ENCODE measurements at regions not wholly inside any gene's neighbourhood (a gene's known extent, or its start where the extent isn't known, plus 50 kb on each side); places are given as distances from the start of the nearest gene placed in this dataset.

DNA sequence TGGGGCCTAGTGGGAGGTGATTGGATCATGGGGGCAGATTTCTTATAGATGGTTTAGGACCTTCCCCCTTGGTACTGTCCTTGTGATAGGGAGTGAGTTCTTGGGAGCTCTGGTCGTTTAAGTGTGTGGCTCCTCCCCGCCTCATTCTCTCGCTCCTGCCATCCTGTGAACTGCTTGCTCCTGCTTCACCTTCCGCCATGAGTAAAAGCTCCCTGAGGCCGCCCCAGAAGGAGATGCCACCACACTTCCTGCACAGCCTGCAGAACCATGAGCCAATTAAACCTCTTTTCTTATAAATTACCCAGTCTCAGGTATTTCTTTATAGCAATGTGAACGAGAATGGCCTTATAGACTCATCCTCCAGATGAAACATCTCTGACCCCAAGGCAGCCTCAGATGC lies 101.5 kb downstream of the KCNF1 start:
- peaks cover 26 to 30% of the 10 kb centered on the region in 2 donors for H3K27me3 Mint-ChIP-seq
- no peaks in the 10 kb centered on the region for H3K4me1 Mint-ChIP-seq (ENCODE audit: low read depth in 2 of 2)
- no peak for ATAC-seq (replicated peaks)
- H3K4me3 Mint-ChIP-seq, result no peak overlapping the region
- no peaks in the 10 kb centered on the region for H3K36me3 Mint-ChIP-seq (ENCODE audit: insufficient read depth)
- H3K27ac Mint-ChIP-seq, result no peak overlapping the region
- DNase-seq, result no peak
- peaks cover 0 to 5% of the 10 kb centered on the region in 2 donors for H3K9me3 Mint-ChIP-seq

GRCh38 chr2:11014026-11014425 lies 102.3 kb downstream of the KCNF1 start:
- H3K9me3 Mint-ChIP-seq, result peaks cover 0 to 5% of the 10 kb centered on the region in 2 donors
- H3K4me1 Mint-ChIP-seq (ENCODE audit: low read depth in 2 of 2), result no peaks in the 10 kb centered on the region
- H3K27me3 Mint-ChIP-seq, result peaks cover 35% of the 10 kb centered on the region in 2 donors
- no peak overlapping the region for H3K27ac Mint-ChIP-seq
- no peak overlapping the region for H3K4me3 Mint-ChIP-seq
- DNase-seq, result no peak
- no peak for ATAC-seq (replicated peaks)
- H3K36me3 Mint-ChIP-seq (ENCODE audit: insufficient read depth), result no peaks in the 10 kb centered on the region

DNA sequence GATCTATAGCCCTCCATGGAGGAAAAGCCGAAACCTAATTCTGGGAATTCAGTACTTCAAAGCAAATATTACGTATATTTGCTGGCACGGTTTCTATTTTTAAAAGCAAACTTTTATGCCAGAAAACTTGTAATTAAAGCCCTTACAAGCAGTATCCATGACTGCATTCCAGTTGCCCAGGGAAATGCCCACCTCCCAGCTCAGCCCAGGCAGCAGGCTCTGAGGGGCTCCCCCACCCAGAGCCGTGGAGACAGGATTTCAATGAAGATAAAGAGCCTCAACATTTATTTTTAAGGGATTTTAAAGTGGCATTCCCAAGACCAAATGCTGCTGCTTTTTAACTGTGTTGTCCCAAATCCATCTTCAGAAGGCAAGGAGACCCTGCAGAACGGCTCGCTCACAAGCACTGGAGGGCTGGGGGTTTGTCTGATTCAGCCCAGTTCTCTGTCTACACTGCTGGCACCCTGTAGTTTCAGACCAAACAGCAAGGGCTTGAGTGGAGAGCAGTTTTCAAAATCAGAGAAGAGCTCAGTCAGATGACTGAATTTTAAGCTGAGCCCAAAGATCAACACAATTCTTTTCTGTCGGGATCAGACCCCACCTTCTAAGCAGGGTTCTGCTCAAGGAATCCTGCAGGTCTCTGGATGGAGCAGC lies 105.1 kb downstream of the KCNF1 start:
- Mint-ChIP-seq H3K4me1 (ENCODE audit: low read depth in 2 of 2) (no peaks in the 10 kb centered on the region), H3K27ac (no peak overlapping the region), H3K27me3 (peaks cover 54 to 61% of the 10 kb centered on the region in 2 donors), H3K36me3 (ENCODE audit: insufficient read depth) (no peaks in the 10 kb centered on the region), H3K4me3 (no peak overlapping the region), H3K9me3 (no peaks in the 10 kb centered on the region)
- ATAC-seq (replicated peaks), result no peak
- no peak for DNase-seq

GRCh38 chr2:11017921-11018320 lies 106.2 kb downstream of the KCNF1 start:
- DNase-seq (no peak), ATAC-seq (replicated peaks) (no peak)
- H3K9me3 Mint-ChIP-seq, result no peaks in the 10 kb centered on the region
- peaks cover 58 to 72% of the 10 kb centered on the region in 2 donors for H3K27me3 Mint-ChIP-seq
- H3K4me3 Mint-ChIP-seq, result no peak overlapping the region
- H3K36me3 Mint-ChIP-seq (ENCODE audit: insufficient read depth), result no peaks in the 10 kb centered on the region
- H3K4me1 Mint-ChIP-seq (ENCODE audit: low read depth in 2 of 2), result no peaks in the 10 kb centered on the region
- no peak overlapping the region for H3K27ac Mint-ChIP-seq

DNA sequence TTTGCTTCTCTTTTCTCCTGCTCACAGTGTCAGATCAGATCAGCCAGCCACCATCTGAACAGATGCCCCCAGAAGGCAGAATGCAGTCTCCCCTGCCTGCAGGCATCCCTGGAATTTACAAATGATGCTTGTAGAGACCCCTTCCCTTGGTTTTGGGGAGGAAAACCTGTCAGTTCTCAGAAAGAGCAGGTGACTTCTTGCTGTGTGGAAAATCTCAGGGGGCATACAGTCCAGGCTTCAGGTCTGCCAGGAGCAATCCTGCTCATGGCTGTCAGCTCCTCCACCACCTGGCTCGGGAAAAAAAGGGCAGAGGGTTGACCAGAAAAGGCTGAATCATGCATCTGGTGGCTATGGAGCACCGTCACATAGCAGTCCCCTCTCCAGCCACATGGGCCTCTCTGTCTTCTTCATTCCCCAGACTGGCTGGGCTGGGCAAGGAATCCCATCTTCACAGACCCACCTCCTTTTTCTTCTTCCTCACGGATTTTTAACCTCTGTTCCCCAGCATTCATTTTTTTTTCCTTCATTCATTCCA lies 107.0 kb downstream of the KCNF1 start:
- Mint-ChIP-seq H3K27me3 (peaks cover 53 to 72% of the 10 kb centered on the region in 2 donors), H3K4me3 (no peak overlapping the region), H3K9me3 (no peaks in the 10 kb centered on the region), H3K27ac (no peak overlapping the region), H3K4me1 (ENCODE audit: low read depth in 2 of 2) (no peaks in the 10 kb centered on the region), H3K36me3 (ENCODE audit: insufficient read depth) (no peaks in the 10 kb centered on the region)
- no peak for ATAC-seq (replicated peaks)
- DNase-seq, result no peak

DNA sequence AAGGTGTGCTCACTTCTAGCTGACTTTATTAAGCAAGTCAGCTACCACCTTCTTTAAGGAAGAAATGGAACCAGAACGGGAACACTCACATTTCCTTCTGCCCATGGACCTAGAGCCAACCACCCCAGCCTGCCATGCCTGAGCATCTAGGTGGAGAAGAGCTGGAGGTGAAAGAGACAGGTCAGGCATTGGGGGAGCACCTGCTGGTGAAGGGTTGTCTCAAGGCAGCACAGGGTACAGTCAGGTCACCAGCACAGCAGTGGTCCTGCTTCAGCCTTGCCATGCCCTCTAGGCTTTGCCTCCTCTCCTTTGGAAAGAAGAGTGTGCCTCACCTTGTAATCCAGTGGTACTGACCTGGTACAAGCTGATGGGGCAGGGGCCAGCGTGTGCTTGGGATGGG lies 107.9 kb downstream of the KCNF1 start:
- Mint-ChIP-seq H3K27me3 (peaks cover 49 to 80% of the 10 kb centered on the region in 2 donors), H3K9me3 (no peaks in the 10 kb centered on the region), H3K4me3 (no peak overlapping the region), H3K27ac (no peak overlapping the region), H3K4me1 (ENCODE audit: low read depth in 2 of 2) (no peaks in the 10 kb centered on the region), H3K36me3 (ENCODE audit: insufficient read depth) (no peaks in the 10 kb centered on the region)
- DNase-seq (no peak), ATAC-seq (replicated peaks) (no peak)

DNA sequence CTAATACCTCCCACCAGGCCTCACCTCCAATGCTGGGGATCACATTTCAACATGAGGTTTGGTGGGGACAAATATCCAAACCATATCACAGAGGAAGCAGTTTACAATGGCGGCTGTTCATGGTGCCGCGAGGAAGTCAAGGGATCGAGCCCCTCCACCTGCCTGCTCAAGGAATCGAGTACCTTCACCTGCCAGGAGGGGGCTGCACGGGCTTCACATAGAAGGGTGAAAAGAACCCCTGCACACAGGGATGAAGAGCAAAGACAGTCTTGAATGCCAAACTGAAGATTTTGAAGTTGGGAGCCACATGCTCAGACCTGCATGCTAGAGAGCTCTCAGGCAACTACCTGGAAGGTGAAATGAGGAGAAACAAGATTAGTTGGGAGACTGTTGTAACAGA lies 110.3 kb downstream of the KCNF1 start:
- DNase-seq, result no peak
- Mint-ChIP-seq H3K9me3 (no peaks in the 10 kb centered on the region), H3K36me3 (ENCODE audit: insufficient read depth) (no peaks in the 10 kb centered on the region), H3K4me3 (no peak overlapping the region), H3K27me3 (peaks cover 37 to 80% of the 10 kb centered on the region in 2 donors), H3K27ac (peak overlapping the region in 1 of 2 donors; percentile 20), H3K4me1 (ENCODE audit: low read depth in 2 of 2) (no peaks in the 10 kb centered on the region)
- no peak for ATAC-seq (replicated peaks)

GRCh38 chr2:11022591-11023273 lies 111.0 kb downstream of the KCNF1 start:
- no peaks in the 10 kb centered on the region for H3K36me3 Mint-ChIP-seq (ENCODE audit: insufficient read depth)
- ATAC-seq (replicated peaks), result no peak
- H3K4me1 Mint-ChIP-seq (ENCODE audit: low read depth in 2 of 2), result no peaks in the 10 kb centered on the region
- no peaks in the 10 kb centered on the region for H3K9me3 Mint-ChIP-seq
- no peak for DNase-seq
- peaks cover 35 to 82% of the 10 kb centered on the region in 2 donors for H3K27me3 Mint-ChIP-seq
- no peak overlapping the region for H3K4me3 Mint-ChIP-seq
- H3K27ac Mint-ChIP-seq, result no peak overlapping the region

GRCh38 chr2:11023326-11024258 lies 111.9 kb downstream of the KCNF1 start:
- H3K4me1 Mint-ChIP-seq (ENCODE audit: low read depth in 2 of 2), result no peaks in the 10 kb centered on the region
- peaks cover 32 to 82% of the 10 kb centered on the region in 2 donors for H3K27me3 Mint-ChIP-seq
- no peak overlapping the region for H3K4me3 Mint-ChIP-seq
- H3K9me3 Mint-ChIP-seq, result no peaks in the 10 kb centered on the region
- H3K36me3 Mint-ChIP-seq (ENCODE audit: insufficient read depth), result no peaks in the 10 kb centered on the region
- ATAC-seq (replicated peaks) (no peak), DNase-seq (no peak)
- no peak overlapping the region for H3K27ac Mint-ChIP-seq

- Mint-ChIP-seq H3K36me3 (ENCODE audit: insufficient read depth) (no peaks in the 10 kb centered on the region), H3K9me3 (no peaks in the 10 kb centered on the region), H3K27me3 (peaks cover 28 to 82% of the 10 kb centered on the region in 2 donors), H3K4me3 (no peak overlapping the region), H3K4me1 (ENCODE audit: low read depth in 2 of 2) (no peaks in the 10 kb centered on the region), H3K27ac (no peak overlapping the region)
- ATAC-seq (replicated peaks), result no peak
- DNase-seq, result no peak
Observed at GRCh38 chr2:11024259-11024645, 112.5 kb downstream of the KCNF1 start.

DNA sequence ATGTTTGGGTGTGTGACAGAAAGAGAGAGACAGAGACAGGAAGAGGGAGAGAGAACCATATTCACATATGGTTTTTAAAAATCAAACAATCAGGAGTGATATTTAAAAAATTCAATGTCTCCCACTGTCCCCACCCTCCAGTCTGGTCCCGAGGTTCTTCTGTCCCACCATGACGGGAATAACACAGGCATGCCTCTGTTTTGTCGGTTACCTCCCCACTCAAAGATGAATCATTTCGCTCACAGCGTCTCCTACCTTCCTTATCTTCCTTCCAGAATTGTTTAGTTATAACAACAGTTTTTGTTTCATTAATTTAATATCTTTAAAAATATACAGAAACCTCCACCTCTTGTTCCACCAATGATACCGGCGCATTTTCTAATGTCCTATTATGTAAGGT lies 113.0 kb downstream of the KCNF1 start:
- no peaks in the 10 kb centered on the region for H3K36me3 Mint-ChIP-seq (ENCODE audit: insufficient read depth)
- H3K27me3 Mint-ChIP-seq, result peaks cover 27 to 82% of the 10 kb centered on the region in 2 donors
- DNase-seq, result no peak
- H3K9me3 Mint-ChIP-seq, result no peaks in the 10 kb centered on the region
- H3K4me3 Mint-ChIP-seq, result no peak overlapping the region
- ATAC-seq (replicated peaks), result no peak
- H3K4me1 Mint-ChIP-seq (ENCODE audit: low read depth in 2 of 2), result no peaks in the 10 kb centered on the region
- no peak overlapping the region for H3K27ac Mint-ChIP-seq

- DNase-seq (no peak), ATAC-seq (replicated peaks) (no peak)
- no peaks in the 10 kb centered on the region for H3K9me3 Mint-ChIP-seq
- no peak overlapping the region for H3K27ac Mint-ChIP-seq
- H3K4me1 Mint-ChIP-seq (ENCODE audit: low read depth in 2 of 2), result no peaks in the 10 kb centered on the region
- no peak overlapping the region for H3K4me3 Mint-ChIP-seq
- peaks cover 22 to 71% of the 10 kb centered on the region in 2 donors for H3K27me3 Mint-ChIP-seq
- no peaks in the 10 kb centered on the region for H3K36me3 Mint-ChIP-seq (ENCODE audit: insufficient read depth)
Observed at GRCh38 chr2:11026286-11026921, 114.7 kb downstream of the KCNF1 start.

DNA sequence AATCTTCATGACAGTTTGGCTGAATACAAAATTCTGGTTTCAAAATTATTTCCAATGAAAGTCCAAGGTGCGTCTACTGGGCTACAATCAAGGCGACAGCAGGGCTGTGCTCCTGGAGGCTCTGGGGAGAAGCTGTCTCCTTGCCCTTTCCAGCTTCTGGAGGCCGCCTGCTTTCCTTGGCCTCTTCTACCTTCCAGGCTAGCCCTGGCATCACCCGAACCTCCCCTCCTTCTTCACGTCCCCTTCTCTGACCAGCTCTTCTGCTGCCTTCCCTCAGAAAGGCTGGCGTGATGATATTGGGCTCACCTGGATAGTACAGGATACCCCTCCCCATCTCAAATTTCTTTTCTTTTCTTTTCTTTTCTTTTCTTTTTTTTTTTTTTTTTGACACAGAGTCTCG lies 115.5 kb downstream of the KCNF1 start:
- H3K27ac Mint-ChIP-seq, result no peak overlapping the region
- no peaks in the 10 kb centered on the region for H3K36me3 Mint-ChIP-seq (ENCODE audit: insufficient read depth)
- ATAC-seq (replicated peaks) (no peak), DNase-seq (no peak)
- no peaks in the 10 kb centered on the region for H3K9me3 Mint-ChIP-seq
- H3K4me1 Mint-ChIP-seq (ENCODE audit: low read depth in 2 of 2), result no peaks in the 10 kb centered on the region
- H3K27me3 Mint-ChIP-seq, result peaks cover 14 to 64% of the 10 kb centered on the region in 2 donors
- H3K4me3 Mint-ChIP-seq, result no peak overlapping the region

Measured in effector memory CD8-positive, alpha-beta T cell (primary cell).